ENCODE measurements at regions not wholly inside any gene's neighbourhood (a gene's known extent, or its start where the extent isn't known, plus 50 kb on each side); places are given as distances from the start of the nearest gene placed in this dataset.

DNA sequence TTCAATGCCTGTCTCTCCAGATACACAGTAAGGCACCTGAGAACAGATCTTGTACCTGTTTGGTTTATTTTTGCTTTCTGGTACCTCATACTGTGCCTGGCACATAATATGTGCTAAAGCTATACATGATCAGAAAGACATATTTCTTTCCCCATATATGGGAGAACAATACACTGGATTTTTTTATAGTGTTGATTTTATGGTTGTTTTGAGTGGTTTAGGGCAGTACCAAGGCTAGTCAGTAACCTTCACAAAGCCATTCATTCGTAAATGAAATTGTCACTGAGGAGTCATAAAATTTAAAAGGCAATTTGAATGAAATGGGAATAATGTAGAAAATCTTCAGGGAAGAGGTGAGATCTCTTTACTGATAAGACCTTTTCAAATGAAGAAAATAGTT lies 810.2 kb downstream of the TUSC7 start:
- TF ChIP-seq MAX (IDR thresholded peaks at IDR 0.05; ENCODE audit: low read depth) (no peak), EP300 (IDR thresholded peaks at IDR 0.05; ENCODE audit: borderline replicate concordance in 1 of 2, low read depth in 1 of 2, low read length in 1 of 2) (no peak), CHD2 (IDR thresholded peaks at IDR 0.05; ENCODE audit: low read length, partially characterized antibody) (no peak), EZH2phosphoT487 (IDR thresholded peaks at IDR 0.05; ENCODE audit: borderline replicate concordance, low read depth) (no peak), POLR2AphosphoS5 (IDR thresholded peaks at IDR 0.05; ENCODE audit: low read depth, low read length) (no peak), NRF1 (IDR thresholded peaks at IDR 0.05; ENCODE audit: low read depth, low read length) (no peak), YY1 (IDR thresholded peaks at IDR 0.05; ENCODE audit: low read depth) (no peak), RAD21 (IDR thresholded peaks at IDR 0.05; ENCODE audit: low read length) (no peak), NFIC (IDR thresholded peaks at IDR 0.05; ENCODE audit: borderline replicate concordance) (no peak), GABPA (IDR thresholded peaks at IDR 0.05; ENCODE audit: low read depth) (no peak), TAF1 (IDR thresholded peaks at IDR 0.05; ENCODE audit: borderline replicate concordance, low read depth, low read length) (no peak), ZBTB33 (IDR thresholded peaks at IDR 0.05; ENCODE audit: borderline replicate concordance, low read depth) (no peak)
- TF ChIP-seq, protein P1, sequence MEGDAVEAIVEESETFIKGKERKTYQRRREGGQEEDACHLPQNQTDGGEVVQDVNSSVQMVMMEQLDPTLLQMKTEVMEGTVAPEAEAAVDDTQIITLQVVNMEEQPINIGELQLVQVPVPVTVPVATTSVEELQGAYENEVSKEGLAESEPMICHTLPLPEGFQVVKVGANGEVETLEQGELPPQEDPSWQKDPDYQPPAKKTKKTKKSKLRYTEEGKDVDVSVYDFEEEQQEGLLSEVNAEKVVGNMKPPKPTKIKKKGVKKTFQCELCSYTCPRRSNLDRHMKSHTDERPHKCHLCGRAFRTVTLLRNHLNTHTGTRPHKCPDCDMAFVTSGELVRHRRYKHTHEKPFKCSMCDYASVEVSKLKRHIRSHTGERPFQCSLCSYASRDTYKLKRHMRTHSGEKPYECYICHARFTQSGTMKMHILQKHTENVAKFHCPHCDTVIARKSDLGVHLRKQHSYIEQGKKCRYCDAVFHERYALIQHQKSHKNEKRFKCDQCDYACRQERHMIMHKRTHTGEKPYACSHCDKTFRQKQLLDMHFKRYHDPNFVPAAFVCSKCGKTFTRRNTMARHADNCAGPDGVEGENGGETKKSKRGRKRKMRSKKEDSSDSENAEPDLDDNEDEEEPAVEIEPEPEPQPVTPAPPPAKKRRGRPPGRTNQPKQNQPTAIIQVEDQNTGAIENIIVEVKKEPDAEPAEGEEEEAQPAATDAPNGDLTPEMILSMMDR (IDR thresholded peaks at IDR 0.05): no peak
